ENCODE measurements at regions not wholly inside any gene's neighbourhood (a gene's known extent, or its start where the extent isn't known, plus 50 kb on each side); places are given as distances from the start of the nearest gene placed in this dataset.

DNA sequence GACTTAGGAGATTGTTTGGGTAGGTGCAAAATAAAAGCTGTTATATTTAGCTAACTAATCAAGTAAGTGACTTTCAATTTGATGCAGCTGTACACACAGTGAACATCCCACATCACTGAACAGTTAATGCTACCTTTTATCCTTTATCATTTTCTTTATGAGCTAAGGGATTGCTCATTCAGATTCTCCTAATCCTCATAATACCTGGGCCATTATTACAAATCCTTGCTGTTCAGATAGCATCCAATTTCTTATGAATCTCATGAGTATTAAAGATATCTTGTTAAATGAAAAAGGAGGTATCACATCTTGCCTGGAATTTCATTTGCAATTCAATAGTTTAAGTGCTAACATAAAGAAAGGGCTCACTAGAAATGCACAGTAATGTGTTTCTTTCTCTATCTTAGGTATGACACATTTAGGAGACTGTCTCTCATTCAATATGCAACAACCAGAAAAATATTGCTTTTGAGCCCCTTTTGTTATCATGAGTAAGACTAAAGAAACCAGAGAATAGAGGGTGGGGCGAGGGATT, 918.5 kb downstream of the CBLN2 start:
- no peak for ATAC-seq
- DNase-seq = no peak
- Mint-ChIP-seq H3K9me3 (ENCODE audit: insufficient read depth) (no peaks in the 10 kb centered on the region), H3K36me3 (ENCODE audit: low read depth) (no peaks in the 10 kb centered on the region), H3K4me1 (ENCODE audit: low read depth) (no peaks in the 10 kb centered on the region), H3K4me3 (no peak overlapping the region), H3K27ac (no peak overlapping the region), H3K27me3 (ENCODE audit: low read depth) (no peaks in the 10 kb centered on the region)
- ChIA-PET CTCF (no interaction called here), POLR2A (no interaction called here)

DNA sequence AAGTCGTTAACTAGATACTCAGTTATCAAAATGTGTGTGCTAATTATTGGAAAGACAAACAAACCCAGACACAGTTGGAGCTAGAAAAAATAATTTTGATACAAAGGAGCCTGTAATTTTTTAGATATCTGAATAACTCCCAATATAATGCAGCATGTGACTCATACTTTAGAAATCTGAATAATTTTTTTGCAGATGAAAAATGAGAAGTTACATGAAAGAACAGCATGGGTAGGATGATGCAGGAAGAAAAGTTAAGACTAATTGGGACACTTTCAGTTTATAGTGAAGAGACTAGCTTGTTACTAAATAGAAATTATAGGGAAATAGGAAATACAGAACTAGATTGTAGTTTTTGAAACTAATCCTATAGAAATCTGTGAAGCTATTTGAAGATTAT, 945.8 kb downstream of the CBLN2 start:
- Mint-ChIP-seq H3K27me3 (ENCODE audit: low read depth) (no peaks in the 10 kb centered on the region), H3K4me1 (ENCODE audit: low read depth) (no peaks in the 10 kb centered on the region), H3K27ac (no peak overlapping the region), H3K36me3 (ENCODE audit: low read depth) (no peaks in the 10 kb centered on the region), H3K9me3 (ENCODE audit: insufficient read depth) (no peaks in the 10 kb centered on the region), H3K4me3 (no peak overlapping the region)
- ChIA-PET POLR2A (no interaction called here), CTCF (no interaction called here)
- no peak for ATAC-seq
- DNase-seq = no peak

GRCh38 chr18:71597219-71597618, 946.9 kb downstream of the CBLN2 start:
- ChIA-PET CTCF (no interaction called here), POLR2A (no interaction called here)
- no peak overlapping the region for H3K4me3 Mint-ChIP-seq
- no peaks in the 10 kb centered on the region for H3K36me3 Mint-ChIP-seq (ENCODE audit: low read depth)
- no peaks in the 10 kb centered on the region for H3K27me3 Mint-ChIP-seq (ENCODE audit: low read depth)
- no peaks in the 10 kb centered on the region for H3K4me1 Mint-ChIP-seq (ENCODE audit: low read depth)
- ATAC-seq (no peak), DNase-seq (no peak)
- no peaks in the 10 kb centered on the region for H3K9me3 Mint-ChIP-seq (ENCODE audit: insufficient read depth)
- H3K27ac Mint-ChIP-seq = no peak overlapping the region

DNA sequence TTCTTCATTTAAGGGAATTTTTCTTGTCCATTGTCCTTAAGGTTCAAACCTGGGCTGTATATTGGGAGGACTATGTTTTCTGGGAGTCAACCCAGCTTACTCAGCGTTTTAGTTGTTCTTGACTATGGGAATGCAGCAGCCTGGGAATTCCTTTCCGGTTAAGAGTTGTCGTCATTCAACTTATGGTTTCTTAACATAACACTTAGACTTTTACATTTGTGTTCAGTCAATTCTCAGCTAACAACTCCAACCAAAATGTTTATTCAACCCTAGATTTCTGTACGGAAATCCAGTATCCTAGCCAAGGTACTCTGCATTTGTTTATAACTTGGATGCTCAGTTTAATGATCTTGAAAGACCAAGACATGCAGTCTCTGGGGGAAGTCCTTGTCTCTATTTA, 960.9 kb downstream of the CBLN2 start:
- Mint-ChIP-seq H3K4me3 (no peak overlapping the region), H3K36me3 (ENCODE audit: low read depth) (no peaks in the 10 kb centered on the region), H3K4me1 (ENCODE audit: low read depth) (no peaks in the 10 kb centered on the region), H3K9me3 (ENCODE audit: insufficient read depth) (no peaks in the 10 kb centered on the region), H3K27me3 (ENCODE audit: low read depth) (no peaks in the 10 kb centered on the region), H3K27ac (no peak overlapping the region)
- no peak for ATAC-seq
- POLR2A ChIA-PET = no interaction called here
- no peak for DNase-seq
- CTCF ChIA-PET = no interaction called here

GRCh38 chr18:71554686-71555085, 989.5 kb downstream of the CBLN2 start:
- ATAC-seq (no peak), DNase-seq (no peak)
- H3K4me3 Mint-ChIP-seq = no peak overlapping the region
- ChIA-PET POLR2A (no interaction called here), CTCF (no interaction called here)
- no peaks in the 10 kb centered on the region for H3K9me3 Mint-ChIP-seq (ENCODE audit: insufficient read depth)
- no peaks in the 10 kb centered on the region for H3K27me3 Mint-ChIP-seq (ENCODE audit: low read depth)
- no peaks in the 10 kb centered on the region for H3K36me3 Mint-ChIP-seq (ENCODE audit: low read depth)
- no peak overlapping the region for H3K27ac Mint-ChIP-seq
- no peaks in the 10 kb centered on the region for H3K4me1 Mint-ChIP-seq (ENCODE audit: low read depth)

DNA sequence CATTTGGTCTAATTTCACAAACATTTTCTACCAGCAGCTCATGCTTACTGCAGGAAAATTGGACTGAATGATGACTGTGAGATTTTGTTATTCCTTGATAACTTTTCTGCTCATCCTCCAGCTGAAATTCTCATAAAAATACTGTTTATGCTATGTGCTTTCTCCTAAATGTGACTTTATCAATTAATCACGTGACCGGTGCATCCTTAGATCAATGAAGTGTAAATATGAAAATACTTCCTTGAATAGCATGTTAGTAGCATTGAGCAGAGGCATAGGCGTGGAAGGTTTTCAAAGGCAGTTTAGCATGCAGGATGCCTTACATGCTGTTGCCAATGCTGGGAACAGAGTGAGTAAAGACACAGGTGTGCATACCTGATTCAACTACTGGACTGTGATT, 1002.5 kb downstream of the CBLN2 start:
- H3K27me3 Mint-ChIP-seq (ENCODE audit: low read depth) = no peaks in the 10 kb centered on the region
- no peaks in the 10 kb centered on the region for H3K4me1 Mint-ChIP-seq (ENCODE audit: low read depth)
- no peak overlapping the region for H3K27ac Mint-ChIP-seq
- H3K4me3 Mint-ChIP-seq = no peak overlapping the region
- ChIA-PET POLR2A (no interaction called here), CTCF (no interaction called here)
- DNase-seq = no peak
- no peaks in the 10 kb centered on the region for H3K9me3 Mint-ChIP-seq (ENCODE audit: insufficient read depth)
- no peaks in the 10 kb centered on the region for H3K36me3 Mint-ChIP-seq (ENCODE audit: low read depth)
- ATAC-seq = no peak

DNA sequence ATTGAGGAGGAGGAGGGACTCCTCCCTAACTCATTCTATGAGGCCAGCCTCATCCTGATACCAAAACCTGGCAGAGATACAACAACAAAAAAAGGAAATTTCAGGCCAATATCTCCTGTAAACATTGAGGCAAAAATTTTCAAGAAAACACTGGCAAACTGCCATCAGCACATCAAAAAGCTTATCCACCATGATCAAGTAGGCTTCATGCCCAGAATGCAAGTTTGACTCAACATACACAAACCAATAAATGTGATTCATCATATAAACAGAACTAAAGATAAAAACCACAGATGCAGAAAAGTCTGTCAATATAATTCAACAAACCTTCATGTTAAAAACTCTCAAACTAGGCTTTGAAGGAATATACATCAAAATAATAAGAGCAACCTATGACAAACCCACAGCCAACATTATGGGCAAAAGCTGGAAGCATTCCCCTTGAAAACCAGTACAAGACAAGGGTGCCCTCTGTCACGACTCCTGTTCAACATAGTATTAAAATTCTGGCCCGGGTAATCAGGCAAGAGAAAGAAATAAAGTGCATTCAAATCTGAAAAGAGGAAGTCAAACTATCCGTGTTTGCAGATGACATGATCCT, 1014.3 kb downstream of the CBLN2 start:
- H3K4me1 Mint-ChIP-seq (ENCODE audit: low read depth) = no peaks in the 10 kb centered on the region
- CTCF ChIA-PET = no interaction called here
- POLR2A ChIA-PET = no interaction called here
- no peaks in the 10 kb centered on the region for H3K36me3 Mint-ChIP-seq (ENCODE audit: low read depth)
- ATAC-seq (no peak), DNase-seq (no peak)
- no peaks in the 10 kb centered on the region for H3K27me3 Mint-ChIP-seq (ENCODE audit: low read depth)
- H3K27ac Mint-ChIP-seq = no peak overlapping the region
- no peak overlapping the region for H3K4me3 Mint-ChIP-seq
- H3K9me3 Mint-ChIP-seq (ENCODE audit: insufficient read depth) = no peaks in the 10 kb centered on the region

DNA sequence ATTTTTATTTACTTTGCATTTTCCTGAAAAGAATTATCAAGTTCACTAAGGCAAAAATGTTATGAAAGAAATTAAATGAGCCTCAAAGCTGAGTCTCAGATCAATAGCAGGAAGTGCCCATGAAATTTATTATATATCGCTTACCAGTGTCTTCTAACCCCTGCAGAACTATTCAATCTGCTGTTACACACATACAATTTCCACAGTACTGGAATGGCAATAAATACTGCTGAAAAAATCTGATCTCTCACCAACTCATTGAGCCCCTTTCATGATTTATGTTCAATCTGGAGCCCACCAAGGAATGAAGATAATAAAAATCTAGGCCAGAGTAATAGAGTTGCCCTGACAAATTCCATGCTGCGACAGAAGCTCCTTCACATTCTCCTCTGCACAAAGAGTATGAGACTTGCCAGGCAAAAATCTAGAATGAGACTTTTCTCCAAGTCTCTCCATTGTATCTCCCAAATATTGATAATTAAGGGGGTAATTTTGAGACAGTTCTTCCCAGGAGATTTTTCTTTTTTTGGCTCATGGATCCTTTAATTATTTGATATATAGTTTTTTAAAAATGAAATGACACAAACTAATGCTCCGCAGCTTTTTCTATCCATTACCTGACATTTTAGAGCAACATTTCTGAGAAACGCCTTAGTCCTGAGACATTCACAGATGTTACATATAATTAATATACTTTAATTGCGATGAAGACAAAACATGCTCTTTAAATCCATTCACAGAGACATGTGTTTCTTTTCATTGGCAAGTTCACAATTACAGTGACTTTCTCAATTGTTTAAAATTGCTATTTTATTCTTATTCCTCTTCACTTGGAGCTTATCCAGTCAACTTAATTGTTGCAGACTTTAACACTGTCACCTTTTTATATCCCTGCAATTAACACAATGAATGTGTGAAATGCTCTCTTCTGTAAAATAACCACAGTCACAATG, 1020.4 kb downstream of the CBLN2 start:
- no peak for DNase-seq
- Mint-ChIP-seq H3K4me3 (no peak overlapping the region), H3K36me3 (ENCODE audit: low read depth) (no peaks in the 10 kb centered on the region), H3K4me1 (ENCODE audit: low read depth) (no peaks in the 10 kb centered on the region), H3K27ac (no peak overlapping the region), H3K27me3 (ENCODE audit: low read depth) (no peaks in the 10 kb centered on the region), H3K9me3 (ENCODE audit: insufficient read depth) (no peaks in the 10 kb centered on the region)
- POLR2A ChIA-PET = no interaction called here
- CTCF ChIA-PET = no interaction called here
- no peak for ATAC-seq

GRCh38 chr18:71505526-71505925, 1038.6 kb downstream of the CBLN2 start:
- ChIA-PET CTCF (no interaction called here), POLR2A (no interaction called here)
- Mint-ChIP-seq H3K4me3 (no peak overlapping the region), H3K27ac (no peak overlapping the region), H3K9me3 (ENCODE audit: insufficient read depth) (peaks cover 10% of the 10 kb centered on the region), H3K4me1 (ENCODE audit: low read depth) (no peaks in the 10 kb centered on the region), H3K36me3 (ENCODE audit: low read depth) (no peaks in the 10 kb centered on the region), H3K27me3 (ENCODE audit: low read depth) (no peaks in the 10 kb centered on the region)
- ATAC-seq (no peak), DNase-seq (no peak)

DNA sequence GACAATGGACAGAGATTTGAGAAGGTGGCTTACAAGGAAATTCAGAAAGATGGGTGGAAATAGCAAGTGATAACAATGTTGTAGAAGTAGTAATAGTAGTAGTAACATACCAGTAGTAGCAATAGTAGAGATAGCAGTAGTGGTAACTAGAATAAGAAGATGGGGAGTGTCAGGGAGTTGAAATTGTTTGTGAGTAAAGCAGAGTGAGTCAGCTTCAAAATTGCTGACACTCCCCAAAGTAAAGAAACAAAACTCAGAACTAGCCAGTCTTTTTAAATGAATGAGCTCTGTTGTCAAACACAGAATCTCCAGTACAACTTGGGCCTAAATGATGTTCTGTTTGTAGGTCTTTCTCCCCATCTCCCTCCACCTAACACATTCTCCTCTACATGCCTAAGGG, 1040.9 kb downstream of the CBLN2 start:
- ChIA-PET POLR2A (no interaction called here), CTCF (no interaction called here)
- Mint-ChIP-seq H3K9me3 (ENCODE audit: insufficient read depth) (peaks cover 10% of the 10 kb centered on the region), H3K4me1 (ENCODE audit: low read depth) (no peaks in the 10 kb centered on the region), H3K36me3 (ENCODE audit: low read depth) (no peaks in the 10 kb centered on the region), H3K4me3 (no peak overlapping the region), H3K27me3 (ENCODE audit: low read depth) (no peaks in the 10 kb centered on the region), H3K27ac (no peak overlapping the region)
- no peak for ATAC-seq
- no peak for DNase-seq

GRCh38 chr18:71485611-71486010, 1058.5 kb downstream of the CBLN2 start:
- CTCF ChIA-PET = no interaction called here
- no peak overlapping the region for H3K27ac Mint-ChIP-seq

DNA sequence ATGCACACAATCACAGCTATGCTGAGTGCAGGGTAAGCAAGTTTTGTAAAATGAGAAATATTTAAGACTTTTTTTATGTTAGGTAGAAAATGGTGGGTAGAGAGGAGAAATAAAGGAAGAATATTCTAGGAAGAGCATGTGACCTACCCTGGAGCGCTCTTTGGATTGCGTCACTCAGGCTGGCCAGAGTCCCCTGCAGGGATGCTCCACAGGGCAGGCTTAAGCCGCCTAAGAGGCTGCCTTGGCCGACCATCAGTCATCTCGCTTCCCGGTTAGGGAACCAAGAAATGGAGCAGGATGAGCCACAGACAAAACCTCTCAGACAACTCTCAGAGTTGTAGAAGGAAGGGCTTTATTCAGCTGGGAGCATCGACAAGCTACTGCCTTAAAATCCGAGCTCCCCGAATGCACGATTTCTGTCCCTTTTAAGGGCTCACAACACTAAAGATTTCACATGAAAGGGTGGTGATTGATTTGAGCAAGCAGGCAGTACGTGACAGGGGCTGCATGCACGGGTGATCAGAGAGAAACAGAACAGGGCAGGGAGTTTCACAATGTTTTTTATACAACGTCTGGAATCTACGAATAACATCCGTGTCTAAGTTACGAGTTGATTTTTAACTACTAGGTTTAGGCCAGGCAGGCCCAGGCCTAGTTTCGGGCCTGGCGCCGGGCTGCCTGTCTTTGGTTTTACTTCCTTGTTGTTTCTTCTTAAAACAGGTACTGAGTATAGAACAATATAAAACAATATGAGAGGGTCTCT, 1072.0 kb downstream of the CBLN2 start:
- no peaks in the 10 kb centered on the region for H3K27me3 Mint-ChIP-seq (ENCODE audit: low read depth)
- H3K36me3 Mint-ChIP-seq (ENCODE audit: low read depth) = no peaks in the 10 kb centered on the region
- ATAC-seq = no peak
- ChIA-PET CTCF (no interaction called here), POLR2A (no interaction called here)
- H3K9me3 Mint-ChIP-seq (ENCODE audit: insufficient read depth) = no peaks in the 10 kb centered on the region
- no peak overlapping the region for H3K4me3 Mint-ChIP-seq
- no peaks in the 10 kb centered on the region for H3K4me1 Mint-ChIP-seq (ENCODE audit: low read depth)
- DNase-seq = no peak
- H3K27ac Mint-ChIP-seq = no peak overlapping the region

More at GRCh38 chr18:71485611-71486010, 1058.5 kb downstream of the CBLN2 start:
- no peak for DNase-seq
- Mint-ChIP-seq H3K4me1 (ENCODE audit: low read depth) (no peaks in the 10 kb centered on the region), H3K4me3 (no peak overlapping the region), H3K9me3 (ENCODE audit: insufficient read depth) (peaks cover 11% of the 10 kb centered on the region), H3K27me3 (ENCODE audit: low read depth) (no peaks in the 10 kb centered on the region), H3K36me3 (ENCODE audit: low read depth) (no peaks in the 10 kb centered on the region)
- POLR2A ChIA-PET = no interaction called here
- no peak for ATAC-seq

All from activated CD8-positive, alpha-beta T cell treated with anti-CD3 and anti-CD28 coated beads, Interleukin-2, amount 10 ng/mL, durations not matched to agents 7 days and 5 days (primary cell).